GM03348 (cell line): ENCODE measurements at regions not wholly inside any gene's neighbourhood (a gene's known extent, or its start where the extent isn't known, plus 50 kb on each side); places are given as distances from the start of the nearest gene placed in this dataset.

Source experiments
- DNase-seq: peaks from one replicate; pipeline ENCODE4 v3.0.0; 2012; ENCODE audit warnings: low spot score

GRCh38 chr15:29952225-29952624 is 130.0 kb upstream of the TJP1 start:
- no peak for DNase-seq

DNA sequence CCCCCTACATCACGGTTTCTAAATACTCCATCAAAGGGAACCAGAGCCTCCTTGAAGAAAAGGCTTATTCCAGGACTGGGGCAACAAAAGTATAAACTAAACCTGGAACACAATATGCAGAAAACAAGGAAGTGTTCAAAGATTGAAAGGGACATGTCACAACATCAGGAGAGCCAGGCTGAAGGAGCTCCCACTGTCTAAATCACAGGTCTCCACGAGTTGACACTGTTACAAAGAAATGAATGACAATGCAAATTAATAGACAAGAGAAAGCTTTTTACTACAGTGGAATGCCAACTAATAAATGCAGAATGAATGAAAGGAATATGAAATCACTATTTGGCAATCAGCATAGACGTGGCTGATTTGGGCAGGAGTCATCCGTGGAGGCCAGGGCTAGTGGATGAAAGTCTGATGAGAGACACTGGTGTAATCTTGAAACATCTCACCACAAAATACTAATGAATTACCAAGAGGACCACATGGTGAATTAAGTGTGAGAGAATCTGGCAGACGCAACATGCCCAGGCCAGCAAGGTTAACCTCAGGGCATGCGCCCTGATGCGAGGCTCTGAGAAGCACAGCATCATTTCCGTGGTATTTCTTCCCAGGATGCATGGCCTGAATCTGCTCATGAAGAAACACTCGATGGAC is 123.8 kb upstream of the TJP1 start:
- peak; percentile 70 for DNase-seq

DNA sequence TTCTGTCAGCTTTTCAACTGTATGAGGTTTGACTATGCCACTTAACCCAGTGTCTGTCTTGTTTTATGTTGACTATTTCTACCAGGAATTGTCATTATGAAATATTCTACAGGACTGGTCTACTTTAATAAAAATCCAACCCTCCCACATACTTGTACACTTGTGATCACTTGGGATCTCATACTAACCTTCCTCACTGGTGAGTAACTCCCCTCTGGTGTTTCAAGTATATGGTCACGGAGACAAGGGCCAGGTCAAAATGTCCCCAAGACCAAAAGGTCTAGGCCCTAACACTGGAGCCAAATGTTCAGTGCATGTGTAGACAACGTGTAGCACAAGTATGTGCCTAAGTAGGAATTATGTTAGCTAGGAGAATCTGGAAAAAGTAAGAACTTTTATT is 122.7 kb upstream of the TJP1 start:
- DNase-seq: no peak

- no peak for DNase-seq
Observed at GRCh38 chr15:29942548-29942947, 120.3 kb upstream of the TJP1 start.

GRCh38 chr15:29942143-29942542 is 119.9 kb upstream of the TJP1 start:
- DNase-seq: no peak

DNA sequence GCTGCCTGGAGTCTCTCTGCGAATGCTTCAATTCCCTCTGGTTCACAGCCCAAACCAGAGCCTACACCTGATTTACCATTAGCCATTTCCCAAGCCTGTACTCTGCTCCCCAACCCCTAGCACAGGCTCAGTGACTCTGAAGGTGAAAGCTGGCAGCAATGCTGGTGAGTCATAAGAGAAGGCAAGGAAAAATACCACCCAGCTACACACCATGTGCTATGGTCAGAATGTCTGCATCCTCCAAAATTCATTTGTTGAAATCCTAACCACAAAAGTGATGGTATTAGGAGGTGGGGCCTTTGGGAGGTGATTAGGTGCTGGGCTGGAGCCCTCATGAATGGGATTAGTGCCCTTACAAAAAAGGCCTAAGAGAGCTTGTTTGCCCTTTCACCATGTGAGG is 117.1 kb upstream of the TJP1 start:
- DNase-seq: no peak

DNA sequence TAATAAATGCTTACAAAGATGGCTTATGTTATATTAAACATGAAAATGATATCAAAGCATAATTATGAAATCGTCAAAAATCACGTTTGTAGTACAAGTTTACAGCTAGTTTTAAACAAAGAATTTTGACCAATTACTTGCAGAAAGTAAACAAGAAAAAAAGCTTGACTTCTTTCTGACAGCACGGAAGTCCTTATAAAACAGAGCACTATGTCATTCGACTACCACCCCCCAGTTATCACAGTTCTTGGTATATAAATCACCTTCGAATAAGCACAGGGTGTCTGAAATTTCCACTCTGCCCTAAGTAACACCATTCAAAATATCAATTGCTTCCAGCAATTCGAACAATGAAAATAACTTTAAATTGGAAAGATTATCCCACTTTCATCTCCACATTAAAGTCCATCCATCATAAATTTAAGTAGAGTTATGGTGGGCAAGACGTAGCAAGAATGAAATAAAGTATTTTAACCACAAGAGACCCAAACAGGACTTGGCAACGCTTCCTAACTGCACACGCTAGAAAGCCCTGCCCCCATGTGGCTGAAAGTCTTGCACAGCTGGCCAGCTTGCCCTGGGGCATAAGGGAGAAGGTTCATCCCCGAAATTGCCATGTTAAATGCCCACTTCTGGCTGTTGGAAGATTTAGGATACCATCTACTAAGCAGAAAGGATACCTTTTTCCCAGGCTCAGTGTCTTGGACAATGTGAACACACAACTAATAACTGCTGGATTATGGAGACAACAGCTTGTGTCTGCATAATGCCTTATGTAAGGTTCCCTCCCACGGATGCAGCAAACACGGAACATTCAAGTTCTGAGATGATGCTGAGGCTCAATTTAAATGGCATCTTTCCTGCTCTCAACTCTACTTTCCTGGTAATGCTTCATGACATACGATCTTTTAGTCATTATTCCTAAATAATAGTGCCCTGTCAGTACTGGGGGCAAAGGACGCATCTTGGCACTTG is 116.4 kb upstream of the TJP1 start:
- no peak for DNase-seq

GRCh38 chr15:29937956-29938355 is 115.7 kb upstream of the TJP1 start:
- DNase-seq: no peak

DNA sequence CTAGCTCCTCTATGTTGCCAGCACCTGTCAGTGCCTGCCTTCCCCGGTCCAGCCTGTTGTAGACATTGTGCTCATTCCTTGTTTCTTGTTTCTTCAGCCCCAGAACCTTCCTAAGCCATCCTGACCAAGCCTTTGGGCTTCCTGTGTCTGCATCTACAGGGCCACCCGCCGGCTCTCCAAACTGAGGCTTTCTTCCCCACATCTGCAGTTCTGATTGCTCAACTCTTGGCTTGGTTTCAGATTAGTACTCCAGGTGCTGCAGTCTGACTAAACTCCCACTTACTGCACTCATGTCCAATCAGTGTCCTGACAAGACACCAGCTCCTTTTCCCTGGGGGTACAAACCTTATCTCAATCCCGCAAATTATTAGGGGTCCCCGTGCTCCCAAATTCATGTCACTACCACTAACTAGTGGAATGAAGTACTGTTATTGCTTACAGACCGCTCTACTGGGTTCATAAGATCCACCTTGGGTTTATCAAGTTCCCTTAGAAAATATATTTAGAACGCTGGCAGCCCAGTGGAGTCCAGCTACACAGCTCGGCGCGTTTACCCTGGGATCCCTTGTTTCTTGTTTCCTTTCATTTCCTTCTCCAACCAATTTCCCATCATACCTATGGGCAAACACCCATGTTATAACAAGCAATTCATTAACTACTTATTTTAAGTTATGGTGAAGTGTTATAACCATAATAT is 114.2 kb upstream of the TJP1 start:
- no peak for DNase-seq

- no peak for DNase-seq
Observed at GRCh38 chr15:29935296-29936004, 113.2 kb upstream of the TJP1 start.

- DNase-seq: peak; percentile 35
Observed at GRCh38 chr15:29934251-29934650, 112.0 kb upstream of the TJP1 start.

DNA sequence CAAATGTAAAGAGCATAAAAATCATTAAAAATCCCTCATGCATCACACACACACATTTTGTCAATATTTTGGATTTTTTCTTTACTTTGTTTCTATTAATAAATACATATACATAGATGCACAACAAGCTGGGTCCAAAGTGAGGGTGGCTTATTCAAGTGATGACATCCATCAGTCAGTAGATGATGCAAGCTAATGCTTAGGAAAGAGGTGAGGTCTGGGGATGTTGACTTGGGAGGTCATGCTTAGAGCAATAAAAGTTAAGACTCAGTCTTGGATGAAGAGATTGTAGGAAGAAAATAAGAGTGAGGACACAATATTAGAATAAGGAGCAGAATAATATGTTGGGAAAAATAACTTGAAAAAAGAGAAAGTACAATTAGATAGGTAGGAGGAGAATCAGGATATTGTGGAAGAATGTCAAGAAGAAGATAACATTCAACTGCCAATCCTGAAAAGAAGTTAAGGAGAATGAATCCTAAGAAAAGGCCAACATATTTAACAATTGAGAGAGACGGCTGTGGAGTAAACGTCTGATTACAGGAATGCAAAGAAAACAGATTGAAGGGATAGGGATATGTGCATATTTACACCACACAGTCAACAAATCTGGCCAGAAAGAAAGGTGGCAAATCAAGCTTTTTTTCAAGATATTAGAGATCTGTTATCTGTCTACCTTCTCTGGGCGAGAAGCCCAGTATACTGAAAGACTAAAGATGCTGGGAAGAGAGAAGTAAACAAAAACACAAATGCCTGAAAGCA is 111.0 kb upstream of the TJP1 start:
- DNase-seq: no peak

GRCh38 chr15:29926083-29926388 is 103.8 kb upstream of the TJP1 start:
- DNase-seq: no peak

DNA sequence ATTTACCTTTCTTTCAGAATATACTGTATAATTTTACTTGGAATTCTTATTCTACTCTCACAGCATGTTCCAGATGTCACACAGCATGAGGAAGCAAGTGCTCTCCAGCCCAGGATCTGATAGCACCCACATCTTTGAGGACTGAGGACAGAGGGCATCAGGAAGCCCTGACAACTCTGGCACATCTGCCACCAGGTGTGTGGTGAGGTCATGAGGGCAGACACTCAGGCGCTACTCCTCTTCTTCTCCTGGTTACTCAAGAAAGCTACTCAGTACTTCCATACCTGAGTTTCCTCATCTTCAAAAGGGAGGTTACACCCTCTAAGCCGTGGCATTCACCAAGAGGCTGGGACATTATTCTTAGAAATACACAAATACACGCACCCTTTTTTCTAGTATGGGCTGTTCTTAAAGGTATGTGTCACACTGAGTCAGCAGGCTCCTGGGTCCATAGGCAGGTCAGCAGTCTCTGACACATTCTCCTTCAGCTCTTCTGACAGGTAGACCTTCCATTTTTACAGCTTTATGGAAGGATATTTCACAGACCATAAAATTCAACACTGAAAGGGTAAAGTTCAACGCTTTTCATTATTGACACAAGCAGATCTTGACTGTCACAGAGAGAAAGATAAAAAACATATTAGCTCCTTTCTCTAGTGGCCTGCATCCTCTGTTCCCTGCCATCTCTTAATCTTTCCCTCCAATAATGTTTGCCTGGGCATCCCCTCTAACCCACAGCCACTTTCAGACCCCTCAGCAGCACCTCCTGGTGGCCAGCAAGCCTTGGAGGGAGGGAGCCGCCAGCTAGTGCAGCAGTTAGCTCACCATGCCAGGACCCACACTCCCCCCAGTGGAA is 103.2 kb upstream of the TJP1 start:
- DNase-seq: peak; percentile 60

DNA sequence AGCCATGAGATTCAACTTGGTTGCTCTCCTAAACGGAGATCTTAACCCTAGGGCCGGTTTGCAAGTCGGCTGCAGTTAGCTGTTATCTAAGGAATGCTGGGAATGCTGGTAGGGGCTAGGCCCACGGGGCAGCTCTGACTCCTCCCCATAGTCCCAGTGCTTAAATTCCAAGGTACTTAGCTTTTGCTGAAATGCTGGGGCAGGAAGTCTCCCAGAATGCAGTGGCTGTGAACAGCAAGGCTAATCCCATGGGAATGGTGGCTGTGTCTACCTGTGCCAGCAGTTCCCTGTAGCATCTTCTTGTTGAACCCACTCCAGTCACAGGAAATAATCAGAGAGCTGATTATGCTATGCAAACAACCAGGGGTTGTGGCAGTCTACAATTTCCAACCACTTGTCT is 102.5 kb upstream of the TJP1 start:
- DNase-seq: peak; percentile 85

DNA sequence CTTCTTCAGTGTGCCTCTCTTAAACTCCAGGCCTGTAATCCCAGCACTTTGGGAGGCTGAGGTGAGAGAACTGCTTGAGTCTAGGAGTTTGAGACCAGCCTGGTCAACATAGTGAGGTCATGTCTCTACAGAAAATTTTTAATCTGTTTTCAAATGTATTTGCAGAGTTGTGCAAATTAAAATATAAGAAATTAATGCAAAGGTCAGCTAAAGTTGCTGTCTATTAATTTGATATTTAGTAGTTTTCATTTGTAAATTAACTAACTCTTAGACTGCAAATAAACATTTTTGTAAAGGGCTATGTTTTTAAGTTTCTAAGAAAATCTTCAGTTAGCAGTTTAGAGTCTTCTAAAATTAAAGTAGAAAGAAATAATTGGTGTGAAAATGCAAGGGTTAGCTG is 99.9 kb upstream of the TJP1 start:
- DNase-seq: no peak

- no peak for DNase-seq
Observed at GRCh38 chr15:29921130-29921601, 98.9 kb upstream of the TJP1 start.

DNA sequence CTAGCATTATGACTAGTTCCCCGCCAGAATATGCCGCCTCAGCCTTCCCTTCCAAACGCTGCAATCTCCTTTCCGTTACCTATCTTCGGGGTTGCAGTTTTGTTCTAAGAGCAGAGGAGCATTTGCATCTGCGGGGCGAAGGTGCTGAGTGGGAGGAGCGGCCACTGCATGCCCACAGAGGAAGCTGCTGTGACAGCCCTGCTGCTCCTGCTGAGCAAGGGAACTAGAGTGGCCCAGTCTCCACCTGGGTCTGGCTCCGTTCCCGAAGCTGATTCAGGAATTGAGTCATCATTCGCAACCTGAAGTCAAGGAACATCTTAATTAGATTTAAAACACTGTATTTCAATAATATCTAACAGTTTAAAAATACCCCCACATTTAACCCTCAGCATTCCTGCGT is 98.2 kb upstream of the TJP1 start:
- no peak for DNase-seq

- no peak for DNase-seq
Observed at GRCh38 chr15:29919380-29919881, 97.2 kb upstream of the TJP1 start.
